Glutamatergic neuron (in vitro differentiated cells): ENCODE measurements at regions not wholly inside any gene's neighbourhood (a gene's known extent, or its start where the extent isn't known, plus 50 kb on each side); places are given as distances from the start of the nearest gene placed in this dataset.

Source experiments
- DNase-seq: peaks from one replicate; pipeline ENCODE4 v3.0.0; 2022
- H3K27ac Mint-ChIP-seq: one replicate; pipeline ENCODE4 v1.8.0; 2020; ENCODE audit warnings: mild to moderate bottlenecking, mixed read lengths, inconsistent platforms; ENCODE audit not compliant: unreplicated experiment
- H3K27me3 Mint-ChIP-seq: one replicate; pipeline ENCODE4 v1.8.0; 2020; ENCODE audit warnings: mild to moderate bottlenecking, moderate library complexity, mixed read lengths, inconsistent platforms; ENCODE audit not compliant: unreplicated experiment
- H3K36me3 Mint-ChIP-seq: one replicate; pipeline ENCODE4 v1.8.0; 2020; ENCODE audit warnings: mild to moderate bottlenecking, mixed read lengths, inconsistent platforms; ENCODE audit not compliant: unreplicated experiment
- H3K4me1 Mint-ChIP-seq: one replicate; pipeline ENCODE4 v1.8.0; 2020; ENCODE audit warnings: mild to moderate bottlenecking, low read depth, mixed read lengths, inconsistent platforms; ENCODE audit not compliant: unreplicated experiment
- H3K4me3 Mint-ChIP-seq: one replicate; pipeline ENCODE4 v1.8.0; 2020; ENCODE audit warnings: mild to moderate bottlenecking, mixed read lengths, inconsistent platforms; ENCODE audit not compliant: unreplicated experiment
- H3K9me3 Mint-ChIP-seq: one replicate; pipeline ENCODE4 v1.8.0; 2020; ENCODE audit warnings: mild to moderate bottlenecking, moderate library complexity, mixed read lengths, inconsistent platforms; ENCODE audit not compliant: unreplicated experiment
- TF ChIP-seq, protein P1 (sequence below): fragments of 200-600 bp; sonication (generic); IDR thresholded peaks from one replicate; pipeline ENCODE4 v1.5.0; 2021; ENCODE audit not compliant: partially characterized antibody, unreplicated experiment

DNA sequence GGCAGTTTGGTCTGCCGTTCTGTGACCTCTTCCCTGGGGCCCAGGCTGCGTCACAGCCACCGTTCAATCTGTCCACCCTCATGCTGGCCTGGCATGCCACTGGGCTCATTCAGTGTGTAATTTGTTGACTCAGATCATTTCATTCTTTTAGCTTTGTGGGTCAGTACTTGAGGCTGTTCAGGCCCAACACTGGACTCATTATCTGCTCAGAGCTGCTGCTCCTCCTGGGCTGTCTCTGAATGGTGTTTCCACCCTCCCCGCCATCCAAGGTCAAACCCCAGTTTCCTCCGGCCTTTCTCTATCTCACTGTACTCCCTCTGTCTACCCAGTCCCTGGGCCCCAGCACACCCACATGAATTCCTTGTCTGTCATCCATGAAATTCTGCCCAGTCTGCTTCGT lies 152.4 kb upstream of the NCK2 start:
- no peak overlapping the region for H3K27ac Mint-ChIP-seq
- TF ChIP-seq, protein P1, sequence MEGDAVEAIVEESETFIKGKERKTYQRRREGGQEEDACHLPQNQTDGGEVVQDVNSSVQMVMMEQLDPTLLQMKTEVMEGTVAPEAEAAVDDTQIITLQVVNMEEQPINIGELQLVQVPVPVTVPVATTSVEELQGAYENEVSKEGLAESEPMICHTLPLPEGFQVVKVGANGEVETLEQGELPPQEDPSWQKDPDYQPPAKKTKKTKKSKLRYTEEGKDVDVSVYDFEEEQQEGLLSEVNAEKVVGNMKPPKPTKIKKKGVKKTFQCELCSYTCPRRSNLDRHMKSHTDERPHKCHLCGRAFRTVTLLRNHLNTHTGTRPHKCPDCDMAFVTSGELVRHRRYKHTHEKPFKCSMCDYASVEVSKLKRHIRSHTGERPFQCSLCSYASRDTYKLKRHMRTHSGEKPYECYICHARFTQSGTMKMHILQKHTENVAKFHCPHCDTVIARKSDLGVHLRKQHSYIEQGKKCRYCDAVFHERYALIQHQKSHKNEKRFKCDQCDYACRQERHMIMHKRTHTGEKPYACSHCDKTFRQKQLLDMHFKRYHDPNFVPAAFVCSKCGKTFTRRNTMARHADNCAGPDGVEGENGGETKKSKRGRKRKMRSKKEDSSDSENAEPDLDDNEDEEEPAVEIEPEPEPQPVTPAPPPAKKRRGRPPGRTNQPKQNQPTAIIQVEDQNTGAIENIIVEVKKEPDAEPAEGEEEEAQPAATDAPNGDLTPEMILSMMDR = no peak
- H3K27me3 Mint-ChIP-seq = no peaks in the 10 kb centered on the region
- H3K4me3 Mint-ChIP-seq = no peak overlapping the region
- peaks cover 2% of the 10 kb centered on the region for H3K9me3 Mint-ChIP-seq
- H3K4me1 Mint-ChIP-seq = peaks cover 26% of the 10 kb centered on the region
- DNase-seq = no peak
- H3K36me3 Mint-ChIP-seq = peaks cover 12% of the 10 kb centered on the region

GRCh38 chr2:105590780-105591660 lies 153.7 kb upstream of the NCK2 start:
- H3K4me3 Mint-ChIP-seq = no peak overlapping the region
- no peak for DNase-seq
- peaks cover 12% of the 10 kb centered on the region for H3K36me3 Mint-ChIP-seq
- no peak overlapping the region for H3K27ac Mint-ChIP-seq
- H3K9me3 Mint-ChIP-seq = peaks cover 3% of the 10 kb centered on the region
- no peaks in the 10 kb centered on the region for H3K27me3 Mint-ChIP-seq
- peaks cover 19% of the 10 kb centered on the region for H3K4me1 Mint-ChIP-seq
- TF ChIP-seq, protein P1 = no peak

DNA sequence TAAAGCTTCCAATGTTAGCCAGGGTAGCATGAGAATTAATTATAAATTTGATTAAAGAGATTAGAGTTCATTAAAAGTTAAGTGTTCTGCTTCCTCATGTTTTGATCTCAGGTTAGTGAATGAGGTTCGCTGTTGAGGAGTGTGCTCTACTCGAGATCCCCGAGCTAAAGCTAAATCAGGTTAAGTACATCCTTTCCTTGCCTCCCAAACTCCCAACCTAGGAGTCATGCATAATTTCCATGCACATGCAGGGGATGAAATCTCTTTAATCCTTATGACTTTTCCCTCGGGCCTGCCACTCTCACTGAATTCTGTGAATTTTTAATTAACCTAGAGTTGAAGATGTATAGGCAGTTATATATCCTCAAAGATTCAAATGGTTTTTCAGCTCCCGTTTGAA lies 156.1 kb upstream of the NCK2 start:
- no peak for DNase-seq
- TF ChIP-seq, protein P1 = no peak
- Mint-ChIP-seq H3K27me3 (peaks cover 2% of the 10 kb centered on the region), H3K4me1 (peaks cover 10% of the 10 kb centered on the region), H3K36me3 (peaks cover 12% of the 10 kb centered on the region), H3K4me3 (no peak overlapping the region), H3K27ac (no peak overlapping the region), H3K9me3 (peaks cover 2% of the 10 kb centered on the region)

DNA sequence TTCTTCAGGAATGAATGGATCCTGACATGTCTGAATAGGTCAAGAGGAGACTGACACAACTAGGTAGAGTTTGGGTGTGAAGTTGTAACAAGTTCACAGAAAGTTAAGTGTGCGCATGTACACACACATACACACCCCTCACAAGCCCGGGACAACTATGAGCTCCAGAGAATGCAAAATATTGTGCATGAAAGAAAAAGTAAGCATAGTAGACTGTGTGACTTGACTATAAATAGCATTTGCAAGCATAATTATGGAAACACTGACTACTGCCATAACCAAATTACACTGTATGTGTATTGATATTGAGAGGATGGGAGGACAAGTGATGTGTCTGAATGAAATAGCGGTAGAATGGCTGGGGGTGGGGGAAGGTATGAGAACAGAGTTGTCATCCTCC lies 157.1 kb upstream of the NCK2 start:
- DNase-seq = no peak
- TF ChIP-seq, protein P1 = no peak
- Mint-ChIP-seq H3K27me3 (peaks cover 2% of the 10 kb centered on the region), H3K4me3 (no peak overlapping the region), H3K36me3 (peaks cover 12% of the 10 kb centered on the region), H3K9me3 (peaks cover 2% of the 10 kb centered on the region), H3K4me1 (peaks cover under 1% of the 10 kb centered on the region), H3K27ac (no peak overlapping the region)

- Mint-ChIP-seq H3K27ac (no peak overlapping the region), H3K9me3 (peaks cover 2% of the 10 kb centered on the region), H3K36me3 (peaks cover 10% of the 10 kb centered on the region), H3K27me3 (peaks cover 2% of the 10 kb centered on the region), H3K4me1 (no peaks in the 10 kb centered on the region), H3K4me3 (no peak overlapping the region)
- TF ChIP-seq, protein P1 = no peak
- DNase-seq = no peak
Observed at GRCh38 chr2:105584435-105585010, 160.2 kb upstream of the NCK2 start.
